Panc1 (cell line): ENCODE measurements at regions not wholly inside any gene's neighbourhood (a gene's known extent, or its start where the extent isn't known, plus 50 kb on each side); places are given as distances from the start of the nearest gene placed in this dataset.

Experiments
- ATAC-seq: fragments of 200-7000 bp; cut with Tn5 transposase; 2 replicates; pipeline ENCODE4 v1.9.1; 2020; ENCODE audit warnings: mild to moderate bottlenecking, moderate library complexity
- BruUV-seq: library from RNA; stranded (reverse); fragments of 400-500 nt; replicated peaks from 2 replicates; lab custom pipeline; 2021; lab: Mats Ljungman, UMichigan
- CTCF ChIA-PET: fragments of 300-600 bp; sonication (Branson Sonifier 250); formaldehyde crosslinking; loops from one replicate; lab custom pipeline; 2022; ENCODE audit warnings: antibody characterized with exemption; lab: Charles Lee
- POLR2A ChIA-PET: fragments of 300-600 bp; sonication (Branson Sonifier 250); formaldehyde crosslinking; loops from one replicate; lab custom pipeline; 2022; ENCODE audit warnings: antibody characterized with exemption; lab: Charles Lee
- DNase-seq: peaks from one replicate; pipeline ENCODE4 v3.0.0-alpha.2; 2010; ENCODE audit warnings: low read depth, low spot score
- H3K27ac ChIP-seq: 2 replicates; pipeline ENCODE4 v1.5.1; 2011; ENCODE audit warnings: mild to moderate bottlenecking, low read length, inconsistent platforms
- H3K27me3 ChIP-seq: fragments of 200-500 bp; sonication (Bioruptor generic); 2 replicates; pipeline ENCODE4 v1.6.0; 2014; ENCODE audit warnings: low read length, inconsistent platforms; ENCODE audit not compliant: control insufficient read depth, insufficient read depth
- H3K36me3 ChIP-seq: fragments of 200-500 bp; sonication (Bioruptor generic); 2 replicates; pipeline ENCODE4 v1.5.1; 2014; ENCODE audit warnings: inconsistent platforms, mild to moderate bottlenecking, low read length, moderate library complexity; ENCODE audit not compliant: control insufficient read depth, insufficient read depth
- H3K4me1 ChIP-seq: 2 replicates; pipeline ENCODE4 v1.5.1; 2011; ENCODE audit warnings: inconsistent platforms, mild to moderate bottlenecking, low read length, moderate library complexity; ENCODE audit not compliant: control insufficient read depth, insufficient read depth
- H3K4me3 ChIP-seq, 2 experiments: 2 replicates each; pipeline ENCODE4 v1.5.1; 2011 to 2012; ENCODE audit warnings: low read depth in 2 of 2, low read length in 2 of 2, mild to moderate bottlenecking in 2 of 2, inconsistent platforms in 1 of 2, moderate library complexity in 1 of 2
- H3K9me3 ChIP-seq: fragments of 200-500 bp; sonication (Bioruptor generic); 2 replicates; pipeline ENCODE4 v1.5.1; 2014; ENCODE audit warnings: low read depth, mild to moderate bottlenecking, inconsistent platforms, low read length, moderate library complexity; ENCODE audit not compliant: control insufficient read depth, insufficient read depth
- POLR2AphosphoS5 ChIP-seq: IDR thresholded peaks from 2 replicates; pipeline ENCODE4 v1.6.1; 2012; ENCODE audit warnings: mild to moderate bottlenecking, low read depth, low read length, moderate library complexity
- REST ChIP-seq, 2 experiments: IDR thresholded peaks; 2 replicates each; pipeline ENCODE4 v1.6.1; 2011 to 2012; ENCODE audit warnings: low read depth in 2 of 2, control low read depth in 1 of 2, low read length in 1 of 2, mild to moderate bottlenecking in 1 of 2, moderate library complexity in 1 of 2; ENCODE audit not compliant: insufficient read depth in 1 of 2
- SIN3A ChIP-seq: IDR thresholded peaks from 2 replicates; pipeline ENCODE4 v1.6.1; 2012; ENCODE audit warnings: low read depth, mild to moderate bottlenecking, low read length, moderate library complexity, borderline replicate concordance; ENCODE audit not compliant: insufficient read depth
- TCF7L2 ChIP-seq: IDR thresholded peaks from 2 replicates; pipeline ENCODE4 v1.6.1; 2011; ENCODE audit warnings: mild to moderate bottlenecking, low read depth, low read length, inconsistent platforms
- in situ Hi-C: cut with HindIII; loops from 2 replicates; pipeline ENCODE4 v1.10.0; 2016; ENCODE audit warnings: low sequenced_read_pairs, low pct_unique_long_range_greater_than_20kb
- intact Hi-C: fragments of 100-400 bp; cut with micrococcal nuclease; formaldehyde crosslinking; loops from one replicate; pipeline ENCODE4 v1.10.0; 2022; ENCODE audit not compliant: unreplicated experiment
- TF ChIP-seq, protein P1 (sequence below): fragments of 450-650 bp; IDR thresholded peaks from 2 replicates; pipeline ENCODE4 v1.5.1; 2017; ENCODE audit warnings: mild to moderate bottlenecking

GRCh38 chr5:175034924-175035323 is 310.5 kb downstream of the MSX2 start:
- in situ Hi-C loops (no loop called here), intact Hi-C loops (no loop called here)
- H3K9me3 ChIP-seq, result no peaks in the 10 kb centered on the region
- H3K27me3 ChIP-seq, result no peaks in the 10 kb centered on the region
- TF ChIP-seq TCF7L2 (no peak), POLR2AphosphoS5 (no peak), SIN3A (no peak), REST (IDR thresholded peaks at IDR 0.05; ENCODE audit: insufficient read depth in 1 of 2, low read depth in 2 of 2, low read length in 1 of 2) (no peak)
- TF ChIP-seq, protein P1, sequence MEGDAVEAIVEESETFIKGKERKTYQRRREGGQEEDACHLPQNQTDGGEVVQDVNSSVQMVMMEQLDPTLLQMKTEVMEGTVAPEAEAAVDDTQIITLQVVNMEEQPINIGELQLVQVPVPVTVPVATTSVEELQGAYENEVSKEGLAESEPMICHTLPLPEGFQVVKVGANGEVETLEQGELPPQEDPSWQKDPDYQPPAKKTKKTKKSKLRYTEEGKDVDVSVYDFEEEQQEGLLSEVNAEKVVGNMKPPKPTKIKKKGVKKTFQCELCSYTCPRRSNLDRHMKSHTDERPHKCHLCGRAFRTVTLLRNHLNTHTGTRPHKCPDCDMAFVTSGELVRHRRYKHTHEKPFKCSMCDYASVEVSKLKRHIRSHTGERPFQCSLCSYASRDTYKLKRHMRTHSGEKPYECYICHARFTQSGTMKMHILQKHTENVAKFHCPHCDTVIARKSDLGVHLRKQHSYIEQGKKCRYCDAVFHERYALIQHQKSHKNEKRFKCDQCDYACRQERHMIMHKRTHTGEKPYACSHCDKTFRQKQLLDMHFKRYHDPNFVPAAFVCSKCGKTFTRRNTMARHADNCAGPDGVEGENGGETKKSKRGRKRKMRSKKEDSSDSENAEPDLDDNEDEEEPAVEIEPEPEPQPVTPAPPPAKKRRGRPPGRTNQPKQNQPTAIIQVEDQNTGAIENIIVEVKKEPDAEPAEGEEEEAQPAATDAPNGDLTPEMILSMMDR, result no peak
- no TSS peak for BruUV-seq
- no peak for DNase-seq
- no peak for ATAC-seq
- CTCF ChIA-PET, result no interaction called here
- H3K27ac ChIP-seq, result no peak overlapping the region
- H3K36me3 ChIP-seq, result no peaks in the 10 kb centered on the region
- POLR2A ChIA-PET, result no interaction called here
- no peak overlapping the region for H3K4me3 ChIP-seq
- H3K4me1 ChIP-seq, result no peaks in the 10 kb centered on the region

DNA sequence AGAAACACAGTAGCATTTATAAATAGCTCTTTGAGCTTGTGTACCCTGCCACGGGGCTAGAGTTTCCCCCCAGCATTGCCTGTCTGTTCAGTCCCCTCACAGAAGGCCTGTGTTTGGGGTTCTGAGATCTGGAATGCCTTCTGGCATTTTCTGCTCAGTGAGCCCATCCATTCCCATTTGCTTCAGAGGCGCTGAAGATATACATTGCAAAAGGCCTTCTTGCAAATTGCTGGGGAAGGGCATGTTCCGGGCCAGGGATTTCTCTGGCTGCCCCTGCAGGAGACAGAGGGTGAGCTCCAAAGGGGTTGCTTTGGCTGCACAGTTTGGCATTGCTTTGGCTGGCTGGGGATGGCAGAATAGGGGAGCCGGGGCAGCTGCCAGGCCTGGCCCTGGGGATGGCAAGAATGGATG is 308.4 kb downstream of the MSX2 start:
- TF ChIP-seq POLR2AphosphoS5 (no peak), REST (IDR thresholded peaks at IDR 0.05; ENCODE audit: insufficient read depth in 1 of 2, low read depth in 2 of 2, low read length in 1 of 2) (no peak), SIN3A (no peak), TCF7L2 (no peak)
- TF ChIP-seq, protein P1, result no peak
- Histone ChIP-seq H3K4me1 (no peaks in the 10 kb centered on the region), H3K4me3 (no peak overlapping the region), H3K27me3 (no peaks in the 10 kb centered on the region), H3K27ac (no peak overlapping the region), H3K9me3 (no peaks in the 10 kb centered on the region), H3K36me3 (no peaks in the 10 kb centered on the region)
- no peak for DNase-seq
- in situ Hi-C loops, result no loop called here
- no peak for ATAC-seq
- POLR2A ChIA-PET, result no interaction called here
- intact Hi-C loops, result no loop called here
- no TSS peak for BruUV-seq
- CTCF ChIA-PET, result no interaction called here
